ENCODE measurements at regions not wholly inside any gene's neighbourhood (a gene's known extent, or its start where the extent isn't known, plus 50 kb on each side); places are given as distances from the start of the nearest gene placed in this dataset.

DNA sequence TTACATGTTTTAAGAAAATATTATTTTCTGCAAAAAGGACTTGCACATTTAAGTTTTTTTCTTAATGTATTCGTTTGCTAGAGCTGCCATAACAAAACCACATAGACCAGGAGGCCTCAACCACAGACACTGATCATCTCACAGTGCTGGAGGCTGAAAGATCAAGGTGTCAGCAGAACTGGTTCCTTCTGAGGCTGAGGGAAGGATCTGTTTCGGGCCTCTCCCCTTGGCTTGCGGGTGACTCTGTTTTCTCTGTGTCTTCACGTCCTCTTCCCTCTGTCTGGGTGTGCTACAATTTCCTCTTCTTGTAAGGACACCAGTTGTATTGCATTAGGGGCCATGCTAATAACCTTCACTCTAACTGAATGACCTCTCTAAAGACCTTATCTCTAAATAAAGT lies 364.2 kb downstream of the IRS2 start:
- H3K4me1 ChIP-seq (ENCODE audit: control insufficient read depth in 1 of 2, extremely low read depth in 1 of 2, insufficient read depth in 2 of 2, low read length in 2 of 2), result peaks cover 0 to 3% of the 10 kb centered on the region in 2 experiments
- H3K4me3 ChIP-seq (ENCODE audit: control insufficient read depth in 1 of 2, extremely low read depth in 1 of 2, low read length in 1 of 2), result no peak overlapping the region
- Mint-ChIP-seq H3K4me1 (no peaks in the 10 kb centered on the region), H3K27ac (no peak overlapping the region), H3K9me3 (no peaks in the 10 kb centered on the region), H3K36me3 (no peaks in the 10 kb centered on the region), H3K4me3 (no peak overlapping the region), H3K27me3 (peaks cover 7 to 8% of the 10 kb centered on the region in 2 donors)
- H3K27me3 ChIP-seq (replicated peaks in 1 of 2; ENCODE audit: control insufficient read depth in 2 of 2, extremely low read depth in 1 of 2, insufficient read depth in 2 of 2, low read length in 1 of 2), result no peaks in the 10 kb centered on the region
- H3K36me3 ChIP-seq (ENCODE audit: control insufficient read depth in 2 of 2, extremely low read depth in 1 of 2, insufficient read depth in 1 of 2, low read length in 1 of 2), result no peaks in the 10 kb centered on the region
- DNase-seq (no peak), ATAC-seq (replicated peaks in 1 of 4) (no peak)
- WGBS (ENCODE audit: insufficient coverage), result no CpG with 5 or more reads among the region's 4 CpGs
- no peak overlapping the region for H3K27ac ChIP-seq (ENCODE audit: low read length)
- H3K9me3 ChIP-seq, result no peaks in the 10 kb centered on the region
- ChIA-PET CTCF (no interaction called here), POLR2A (no interaction called here)

DNA sequence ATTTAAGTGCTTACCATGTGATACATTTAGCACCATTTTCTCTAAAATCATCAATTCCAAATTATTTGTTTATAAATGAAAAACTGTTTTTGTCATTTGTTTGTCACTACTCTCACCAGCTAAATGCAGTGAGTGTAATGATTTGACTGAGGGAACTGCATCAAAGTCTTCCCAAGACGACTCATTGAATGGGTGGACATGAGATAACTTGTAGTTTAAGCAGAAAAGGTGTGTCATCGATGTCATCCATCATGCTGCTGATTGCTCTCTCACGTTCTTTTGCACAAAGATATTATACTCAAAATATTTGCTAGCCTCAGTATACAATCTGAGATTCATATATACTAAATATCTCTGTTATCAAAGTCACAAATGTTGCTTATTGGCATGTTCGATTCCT lies 366.5 kb downstream of the IRS2 start:
- peaks cover 0 to 3% of the 10 kb centered on the region in 2 experiments for H3K4me1 ChIP-seq (ENCODE audit: control insufficient read depth in 1 of 2, extremely low read depth in 1 of 2, insufficient read depth in 2 of 2, low read length in 2 of 2)
- Mint-ChIP-seq H3K27me3 (peaks cover 11 to 13% of the 10 kb centered on the region in 2 donors), H3K9me3 (peaks cover 0 to 4% (median 0%) of the 10 kb centered on the region in 3 donors), H3K27ac (no peak overlapping the region), H3K4me1 (no peaks in the 10 kb centered on the region), H3K36me3 (no peaks in the 10 kb centered on the region), H3K4me3 (no peak overlapping the region)
- ChIA-PET POLR2A (no interaction called here), CTCF (no interaction called here)
- no CpG with 5 or more reads among the region's 4 CpGs for WGBS (ENCODE audit: insufficient coverage)
- no peaks in the 10 kb centered on the region for H3K27me3 ChIP-seq (replicated peaks in 1 of 2; ENCODE audit: control insufficient read depth in 2 of 2, extremely low read depth in 1 of 2, insufficient read depth in 2 of 2, low read length in 1 of 2)
- no peak overlapping the region for H3K27ac ChIP-seq (ENCODE audit: low read length)
- H3K4me3 ChIP-seq (ENCODE audit: control insufficient read depth in 1 of 2, extremely low read depth in 1 of 2, low read length in 1 of 2), result no peak overlapping the region
- H3K36me3 ChIP-seq (ENCODE audit: control insufficient read depth in 2 of 2, extremely low read depth in 1 of 2, insufficient read depth in 1 of 2, low read length in 1 of 2), result no peaks in the 10 kb centered on the region
- no peak for ATAC-seq (replicated peaks in 1 of 4)
- DNase-seq, result no peak
- H3K9me3 ChIP-seq, result no peaks in the 10 kb centered on the region

DNA sequence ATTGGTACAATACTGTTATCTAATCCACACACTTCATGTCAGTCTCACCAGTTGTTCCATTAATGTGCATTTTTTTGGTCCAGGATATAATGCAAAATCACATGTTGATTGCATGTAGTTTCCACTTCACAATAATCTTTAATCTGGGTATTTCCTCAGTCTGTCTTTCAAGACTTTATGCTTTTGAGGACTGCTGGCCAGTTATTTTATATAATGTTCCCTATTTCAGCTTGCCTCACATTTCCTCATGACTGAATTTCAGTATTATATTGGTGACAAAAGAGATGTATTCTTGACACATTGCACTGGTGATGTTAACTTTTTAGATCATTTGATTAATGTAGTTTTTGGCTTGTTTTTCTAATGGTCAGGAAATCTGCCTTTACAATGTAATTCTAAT lies 368.3 kb downstream of the IRS2 start:
- no peaks in the 10 kb centered on the region for H3K27me3 ChIP-seq (replicated peaks in 1 of 2; ENCODE audit: control insufficient read depth in 2 of 2, extremely low read depth in 1 of 2, insufficient read depth in 2 of 2, low read length in 1 of 2)
- DNase-seq (no peak), ATAC-seq (replicated peaks in 1 of 4) (no peak)
- Mint-ChIP-seq H3K4me1 (no peaks in the 10 kb centered on the region), H3K4me3 (no peak overlapping the region), H3K27me3 (peaks cover 12 to 16% of the 10 kb centered on the region in 2 donors), H3K27ac (no peak overlapping the region), H3K36me3 (no peaks in the 10 kb centered on the region), H3K9me3 (peaks cover 0 to 4% (median 0%) of the 10 kb centered on the region in 3 donors)
- no peaks in the 10 kb centered on the region for H3K36me3 ChIP-seq (ENCODE audit: control insufficient read depth in 2 of 2, extremely low read depth in 1 of 2, insufficient read depth in 1 of 2, low read length in 1 of 2)
- ChIA-PET CTCF (no interaction called here), POLR2A (no interaction called here)
- H3K4me3 ChIP-seq (ENCODE audit: control insufficient read depth in 1 of 2, extremely low read depth in 1 of 2, low read length in 1 of 2), result no peak overlapping the region
- H3K27ac ChIP-seq (ENCODE audit: low read length), result no peak overlapping the region
- H3K4me1 ChIP-seq (ENCODE audit: control insufficient read depth in 1 of 2, extremely low read depth in 1 of 2, insufficient read depth in 2 of 2, low read length in 2 of 2), result peaks cover 0 to 3% of the 10 kb centered on the region in 2 experiments
- no peaks in the 10 kb centered on the region for H3K9me3 ChIP-seq

DNA sequence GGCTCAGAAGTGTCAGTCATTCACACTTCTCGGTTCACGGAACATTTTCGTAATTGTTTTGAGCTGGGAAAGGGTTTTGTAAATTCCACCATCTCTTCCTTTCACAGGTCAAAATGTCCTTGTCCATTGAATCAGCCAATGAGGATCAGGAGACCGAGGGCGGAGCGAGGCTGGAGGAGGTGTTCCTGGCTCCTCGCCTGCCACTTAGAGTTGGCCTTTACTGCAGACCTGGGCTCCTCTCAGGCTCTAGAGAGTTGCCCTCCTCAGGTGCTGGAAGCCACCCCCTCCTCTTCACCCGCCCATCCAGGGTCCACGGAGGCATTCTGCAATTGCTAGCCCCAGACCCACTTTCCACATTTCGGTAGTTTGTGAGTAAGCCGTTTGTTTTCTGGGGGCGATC lies 370.4 kb downstream of the IRS2 start:
- POLR2A ChIA-PET, result no interaction called here
- ATAC-seq (replicated peaks in 1 of 4) (no peak), DNase-seq (no peak)
- Mint-ChIP-seq H3K36me3 (no peaks in the 10 kb centered on the region), H3K4me1 (no peaks in the 10 kb centered on the region), H3K9me3 (peaks cover 0 to 4% (median 0%) of the 10 kb centered on the region in 3 donors), H3K27me3 (peaks cover 12 to 13% of the 10 kb centered on the region in 2 donors), H3K27ac (no peak overlapping the region), H3K4me3 (no peak overlapping the region)
- 66% methylated on average over 6 of the region's 12 CpGs for WGBS (ENCODE audit: insufficient coverage)
- H3K27me3 ChIP-seq (replicated peaks in 1 of 2; ENCODE audit: control insufficient read depth in 2 of 2, extremely low read depth in 1 of 2, insufficient read depth in 2 of 2, low read length in 1 of 2), result no peaks in the 10 kb centered on the region
- CTCF ChIA-PET, result no interaction called here
- H3K27ac ChIP-seq (ENCODE audit: low read length), result no peak overlapping the region
- H3K4me3 ChIP-seq (ENCODE audit: control insufficient read depth in 1 of 2, extremely low read depth in 1 of 2, low read length in 1 of 2), result no peak overlapping the region
- H3K9me3 ChIP-seq, result no peaks in the 10 kb centered on the region
- H3K4me1 ChIP-seq (ENCODE audit: control insufficient read depth in 1 of 2, extremely low read depth in 1 of 2, insufficient read depth in 2 of 2, low read length in 2 of 2), result peaks cover 0 to 5% of the 10 kb centered on the region in 2 experiments
- no peaks in the 10 kb centered on the region for H3K36me3 ChIP-seq (ENCODE audit: control insufficient read depth in 2 of 2, extremely low read depth in 1 of 2, insufficient read depth in 1 of 2, low read length in 1 of 2)

DNA sequence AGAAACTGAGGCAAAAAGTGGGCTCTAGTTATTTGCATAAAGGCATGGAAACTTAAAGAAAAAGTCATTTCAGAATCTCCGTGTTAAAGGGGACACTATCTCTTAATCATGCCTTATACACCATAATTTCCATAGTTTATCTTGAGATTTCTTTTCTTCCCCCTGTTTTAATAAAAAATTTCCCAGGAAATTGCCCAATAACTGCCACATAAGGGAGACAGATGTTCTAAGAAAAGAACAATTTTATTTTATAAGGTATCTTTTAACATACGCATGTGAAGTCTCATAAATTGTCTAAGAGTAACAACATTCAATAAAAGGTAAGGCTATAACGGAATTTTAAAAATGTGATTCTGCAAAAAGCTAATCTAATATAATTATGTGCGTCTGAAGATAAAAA lies 371.3 kb downstream of the IRS2 start:
- ChIA-PET CTCF (no interaction called here), POLR2A (no interaction called here)
- no peak for ATAC-seq (replicated peaks in 1 of 4)
- Mint-ChIP-seq H3K4me1 (no peaks in the 10 kb centered on the region), H3K36me3 (no peaks in the 10 kb centered on the region), H3K9me3 (peaks cover 0 to 4% (median 0%) of the 10 kb centered on the region in 3 donors), H3K27ac (no peak overlapping the region), H3K27me3 (peaks cover 12 to 13% of the 10 kb centered on the region in 2 donors), H3K4me3 (no peak overlapping the region)
- Histone ChIP-seq H3K9me3 (no peaks in the 10 kb centered on the region), H3K4me3 (ENCODE audit: control insufficient read depth in 1 of 2, extremely low read depth in 1 of 2, low read length in 1 of 2) (no peak overlapping the region), H3K4me1 (ENCODE audit: control insufficient read depth in 1 of 2, extremely low read depth in 1 of 2, insufficient read depth in 2 of 2, low read length in 2 of 2) (peaks cover 0 to 5% of the 10 kb centered on the region in 2 experiments), H3K27me3 (replicated peaks in 1 of 2; ENCODE audit: control insufficient read depth in 2 of 2, extremely low read depth in 1 of 2, insufficient read depth in 2 of 2, low read length in 1 of 2) (no peaks in the 10 kb centered on the region), H3K27ac (ENCODE audit: low read length) (no peak overlapping the region), H3K36me3 (ENCODE audit: control insufficient read depth in 2 of 2, extremely low read depth in 1 of 2, insufficient read depth in 1 of 2, low read length in 1 of 2) (no peaks in the 10 kb centered on the region)
- DNase-seq, result no peak
- no CpG with 5 or more reads among the region's 4 CpGs for WGBS (ENCODE audit: insufficient coverage)

DNA sequence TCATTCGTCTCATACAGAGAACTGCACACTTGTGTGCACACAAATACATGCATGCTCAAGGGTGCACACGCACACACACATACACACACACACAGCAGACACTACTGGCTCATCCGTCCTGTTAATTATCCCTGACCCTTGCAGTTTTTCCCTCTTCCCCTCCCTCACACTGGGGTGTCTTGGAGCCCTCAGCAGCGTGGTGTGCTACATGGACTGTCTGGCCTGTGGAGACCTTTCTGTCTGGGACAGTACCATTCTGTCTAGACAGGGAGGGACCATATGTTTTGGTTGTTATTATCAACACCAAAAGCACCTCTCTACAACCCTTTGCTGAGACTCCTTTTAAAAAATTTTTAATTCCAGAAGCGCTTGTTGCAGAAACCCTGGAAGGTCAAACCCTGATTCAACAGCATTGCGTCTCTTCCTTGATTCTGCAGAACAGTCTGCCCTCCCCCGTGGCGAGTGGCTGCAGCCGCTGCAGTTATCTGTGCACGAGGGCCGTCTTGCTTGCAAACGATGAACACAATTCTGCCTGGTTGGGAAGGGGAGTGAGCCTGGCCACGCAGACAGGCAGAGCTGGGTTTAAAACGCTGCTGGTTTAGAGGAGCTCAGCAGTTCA lies 374.0 kb downstream of the IRS2 start:
- no peak overlapping the region for H3K4me3 ChIP-seq (ENCODE audit: control insufficient read depth in 1 of 2, extremely low read depth in 1 of 2, low read length in 1 of 2)
- ChIA-PET POLR2A (no interaction called here), CTCF (no interaction called here)
- DNase-seq (no peak), ATAC-seq (replicated peaks in 1 of 4) (no peak)
- H3K27ac ChIP-seq (ENCODE audit: low read length), result no peak overlapping the region
- no peaks in the 10 kb centered on the region for H3K4me1 Mint-ChIP-seq
- 34% methylated on average over 11 of the region's 14 CpGs for WGBS (ENCODE audit: insufficient coverage)
- peaks cover 0 to 4% (median 0%) of the 10 kb centered on the region in 3 donors for H3K9me3 Mint-ChIP-seq
- peaks cover 0 to 3% of the 10 kb centered on the region in 2 experiments for H3K27me3 ChIP-seq (replicated peaks in 1 of 2; ENCODE audit: control insufficient read depth in 2 of 2, extremely low read depth in 1 of 2, insufficient read depth in 2 of 2, low read length in 1 of 2)
- H3K36me3 ChIP-seq (ENCODE audit: control insufficient read depth in 2 of 2, extremely low read depth in 1 of 2, insufficient read depth in 1 of 2, low read length in 1 of 2), result no peaks in the 10 kb centered on the region
- H3K4me1 ChIP-seq (ENCODE audit: control insufficient read depth in 1 of 2, extremely low read depth in 1 of 2, insufficient read depth in 2 of 2, low read length in 2 of 2), result peaks cover 0 to 5% of the 10 kb centered on the region in 2 experiments
- H3K9me3 ChIP-seq, result no peaks in the 10 kb centered on the region
- no peaks in the 10 kb centered on the region for H3K36me3 Mint-ChIP-seq
- peaks cover 21 to 23% of the 10 kb centered on the region in 2 donors for H3K27me3 Mint-ChIP-seq
- H3K4me3 Mint-ChIP-seq, result no peak overlapping the region
- no peak overlapping the region for H3K27ac Mint-ChIP-seq

DNA sequence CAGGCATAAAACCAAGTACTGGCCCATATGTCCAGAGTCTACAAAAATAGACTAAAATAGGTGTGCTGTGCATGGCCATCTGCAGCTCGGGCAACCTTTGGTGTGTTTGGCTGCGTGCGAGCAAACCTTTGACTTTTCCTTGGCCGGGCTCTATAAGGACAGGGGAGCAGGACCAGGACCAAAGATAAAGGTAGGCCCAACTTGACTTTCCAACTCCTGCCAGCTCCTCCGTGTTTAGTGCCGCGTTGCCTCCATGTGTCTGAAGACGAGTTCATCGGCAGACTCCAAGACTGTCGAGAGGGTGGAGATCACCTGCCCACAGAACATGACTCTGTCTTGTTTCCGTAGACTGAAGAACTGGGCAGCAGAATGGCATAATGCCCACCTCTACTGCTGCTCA lies 375.5 kb downstream of the IRS2 start:
- H3K4me3 Mint-ChIP-seq, result no peak overlapping the region
- no peak overlapping the region for H3K27ac ChIP-seq (ENCODE audit: low read length)
- ChIA-PET CTCF (no interaction called here), POLR2A (no interaction called here)
- H3K4me1 Mint-ChIP-seq, result no peaks in the 10 kb centered on the region
- peaks cover 0 to 3% of the 10 kb centered on the region in 2 experiments for H3K27me3 ChIP-seq (replicated peaks in 1 of 2; ENCODE audit: control insufficient read depth in 2 of 2, extremely low read depth in 1 of 2, insufficient read depth in 2 of 2, low read length in 1 of 2)
- peaks cover 0 to 5% of the 10 kb centered on the region in 2 experiments for H3K4me1 ChIP-seq (ENCODE audit: control insufficient read depth in 1 of 2, extremely low read depth in 1 of 2, insufficient read depth in 2 of 2, low read length in 2 of 2)
- no peak for DNase-seq
- H3K9me3 ChIP-seq, result no peaks in the 10 kb centered on the region
- no peak overlapping the region for H3K4me3 ChIP-seq (ENCODE audit: control insufficient read depth in 1 of 2, extremely low read depth in 1 of 2, low read length in 1 of 2)
- H3K9me3 Mint-ChIP-seq, result no peaks in the 10 kb centered on the region
- no peak overlapping the region for H3K27ac Mint-ChIP-seq
- WGBS (ENCODE audit: insufficient coverage), result 90% methylated on average over 10 of the region's 11 CpGs
- H3K36me3 ChIP-seq (ENCODE audit: control insufficient read depth in 2 of 2, extremely low read depth in 1 of 2, insufficient read depth in 1 of 2, low read length in 1 of 2), result no peaks in the 10 kb centered on the region
- no peaks in the 10 kb centered on the region for H3K36me3 Mint-ChIP-seq
- no peak for ATAC-seq (replicated peaks in 1 of 4)
- H3K27me3 Mint-ChIP-seq, result peaks cover 16 to 19% of the 10 kb centered on the region in 2 donors
